IMR-90 (cell line): ENCODE measurements at regions not wholly inside any gene's neighbourhood (a gene's known extent, or its start where the extent isn't known, plus 50 kb on each side); places are given as distances from the start of the nearest gene placed in this dataset.

Experiments used
- ATAC-seq: fragments of 200-7000 bp; cut with Tn5 transposase; 2 replicates; pipeline ENCODE4 v1.9.1; 2020; ENCODE audit warnings: low read depth, mild to moderate bottlenecking, moderate library complexity
- BruUV-seq: library from RNA; stranded (reverse); fragments of 400-500 nt; replicated peaks from 2 replicates; lab custom pipeline; 2021; lab: Mats Ljungman, UMichigan
- CTCF ChIA-PET: fragments of 300-600 bp; formaldehyde crosslinking; extraction: SDS; loops from one replicate; lab custom pipeline; 2021; ENCODE audit warnings: antibody characterized with exemption; lab: Yijun Ruan, JAX
- POLR2A ChIA-PET: fragments of 300-600 bp; sonication (Branson Sonifier 250); formaldehyde crosslinking; loops from one replicate; lab custom pipeline; 2022; ENCODE audit warnings: antibody characterized with exemption; ENCODE audit not compliant: unreplicated experiment; lab: Charles Lee
- DNase-seq: peaks from one replicate; pipeline ENCODE4 v3.0.0; 2013
- H2AFZ ChIP-seq: replicated peaks from 2 replicates; pipeline ENCODE3; 2013; ENCODE audit warnings: low read length, mild to moderate bottlenecking; ENCODE audit not compliant: poor library complexity
- H2AK5ac ChIP-seq: 2 replicates; pipeline ENCODE4 v1.6.1; 2013; ENCODE audit warnings: low read depth, low read length, inconsistent platforms
- H2AK9ac ChIP-seq: replicated peaks from 2 replicates; pipeline ENCODE3; 2013; ENCODE audit warnings: mild to moderate bottlenecking, low read depth, low read length, moderate library complexity; ENCODE audit not compliant: poor library complexity
- H2BK120ac ChIP-seq: 2 replicates; pipeline ENCODE4 v1.6.1; 2013; ENCODE audit warnings: low read depth, low read length, inconsistent platforms
- H2BK15ac ChIP-seq: 3 replicates; pipeline ENCODE4 v1.6.1; 2013; ENCODE audit warnings: low read depth, low read length, inconsistent platforms
- H2BK20ac ChIP-seq: 2 replicates; pipeline ENCODE4 v1.6.1; 2013; ENCODE audit warnings: low read depth, mild to moderate bottlenecking, inconsistent platforms, low read length, moderate library complexity
- H2BK5ac ChIP-seq: 2 replicates; pipeline ENCODE4 v1.6.1; 2013; ENCODE audit warnings: mild to moderate bottlenecking, low read depth, low read length, inconsistent platforms; ENCODE audit not compliant: poor library complexity, severe bottlenecking
- H3K14ac ChIP-seq: replicated peaks from 2 replicates; pipeline ENCODE4 v1.6.1; 2013; ENCODE audit warnings: low read depth, low read length, inconsistent platforms
- H3K18ac ChIP-seq: 2 replicates; pipeline ENCODE4 v1.6.1; 2013; ENCODE audit warnings: low read depth, low read length, control low read depth
- H3K23ac ChIP-seq: 2 replicates; pipeline ENCODE4 v1.6.1; 2013; ENCODE audit warnings: low read depth, low read length, inconsistent platforms
- H3K27ac ChIP-seq: 2 replicates; pipeline ENCODE4 v1.5.1; 2013; ENCODE audit warnings: mild to moderate bottlenecking, control low read depth, low read length; ENCODE audit not compliant: insufficient read depth
- H3K27me3 ChIP-seq: 2 replicates; pipeline ENCODE4 v1.6.1; 2013; ENCODE audit warnings: low read length; ENCODE audit not compliant: control insufficient read depth, insufficient read depth
- H3K36me3 ChIP-seq: 2 replicates; pipeline ENCODE4 v1.6.1; 2013; ENCODE audit warnings: low read length, mixed read lengths; ENCODE audit not compliant: control insufficient read depth, insufficient read depth
- H3K4ac ChIP-seq: 2 replicates; pipeline ENCODE4 v1.6.1; 2013; ENCODE audit warnings: low read depth, low read length, inconsistent platforms
- H3K4me1 ChIP-seq: 2 replicates; pipeline ENCODE4 v1.6.1; 2013; ENCODE audit warnings: low read length, mixed read lengths; ENCODE audit not compliant: control insufficient read depth, insufficient read depth
- H3K4me2 ChIP-seq: 2 replicates; pipeline ENCODE4 v1.6.1; 2013; ENCODE audit warnings: low read depth, mild to moderate bottlenecking, control low read depth, low read length, moderate library complexity
- H3K4me3 ChIP-seq: 2 replicates; pipeline ENCODE4 v1.5.1; 2013; ENCODE audit warnings: low read depth, mild to moderate bottlenecking, control low read depth, low read length, moderate library complexity; ENCODE audit not compliant: insufficient read depth
- H3K56ac ChIP-seq: 2 replicates; pipeline ENCODE4 v1.6.1; 2013; ENCODE audit warnings: low read length, inconsistent platforms; ENCODE audit not compliant: insufficient read depth; ENCODE audit errors: extremely low read depth
- H3K79me1 ChIP-seq, 2 experiments: 2 replicates each; pipeline ENCODE4 v1.6.1; 2013; ENCODE audit warnings: low read length in 2 of 2, inconsistent platforms in 1 of 2, low read depth in 1 of 2
- H3K9ac ChIP-seq: 2 replicates; pipeline ENCODE4 v1.6.1; 2013; ENCODE audit warnings: low read depth, low read length, control low read depth
- H3K9me1 ChIP-seq: 2 replicates; pipeline ENCODE4 v1.6.1; 2013; ENCODE audit warnings: low read length, inconsistent platforms; ENCODE audit not compliant: insufficient read depth
- H3K9me3 ChIP-seq: 2 replicates; pipeline ENCODE4 v1.6.1; 2013; ENCODE audit warnings: low read length; ENCODE audit not compliant: control insufficient read depth, insufficient read depth
- H4K20me1 ChIP-seq: 2 replicates; pipeline ENCODE4 v1.6.1; 2013; ENCODE audit warnings: low read length, inconsistent platforms; ENCODE audit not compliant: insufficient read depth
- H4K5ac ChIP-seq: 2 replicates; pipeline ENCODE4 v1.6.1; 2013; ENCODE audit warnings: mild to moderate bottlenecking, low read depth, low read length, control low read depth
- H4K8ac ChIP-seq, 2 experiments: 2 replicates each; pipeline ENCODE4 v1.6.1; 2013; ENCODE audit warnings: low read depth in 2 of 2, low read length in 2 of 2, control low read depth in 1 of 2, inconsistent platforms in 1 of 2
- H4K91ac ChIP-seq: 2 replicates; pipeline ENCODE4 v1.6.1; 2013; ENCODE audit warnings: low read depth, low read length, inconsistent platforms; ENCODE audit not compliant: insufficient read depth
- BHLHE40 ChIP-seq: fragments of 150-350 bp; IDR thresholded peaks from 2 replicates; pipeline ENCODE4 v1.6.1; 2016; ENCODE audit warnings: mild to moderate bottlenecking, low read depth, low read length
- CEBPB ChIP-seq: IDR thresholded peaks from 2 replicates; pipeline ENCODE4 v1.6.1; 2012; ENCODE audit warnings: low read depth, low read length, improper control_type of control experiment
- CHD1 ChIP-seq: IDR thresholded peaks from 2 replicates; pipeline ENCODE4 v1.6.1; 2012; ENCODE audit warnings: low read depth, low read length, improper control_type of control experiment
- CTCF ChIP-seq: conservative IDR thresholded peaks from 2 replicates; pipeline ENCODE4 v1.5.1; 2012; ENCODE audit warnings: mild to moderate bottlenecking, low read depth, low read length, improper control_type of control experiment
- ELK1 ChIP-seq: fragments of 150-350 bp; IDR thresholded peaks from 2 replicates; pipeline ENCODE4 v1.6.1; 2016; ENCODE audit warnings: low read depth, mild to moderate bottlenecking, low read length, moderate library complexity, borderline replicate concordance
- FOS ChIP-seq: fragments of 150-350 bp; IDR thresholded peaks from 2 replicates; pipeline ENCODE4 v1.6.1; 2016; ENCODE audit warnings: low read depth, low read length
- MAFK ChIP-seq: IDR thresholded peaks from 2 replicates; pipeline ENCODE4 v1.6.1; 2012; ENCODE audit warnings: low read depth, low read length, improper control_type of control experiment
- MAZ ChIP-seq: IDR thresholded peaks from 2 replicates; pipeline ENCODE4 v1.6.1; 2012; ENCODE audit warnings: low read depth, mild to moderate bottlenecking, low read length, improper control_type of control experiment, moderate library complexity, borderline replicate concordance
- MXI1 ChIP-seq: IDR thresholded peaks from 2 replicates; pipeline ENCODE4 v1.6.1; 2012; ENCODE audit warnings: low read depth, mild to moderate bottlenecking, low read length, moderate library complexity, borderline replicate concordance
- NFE2L2 ChIP-seq: fragments of 150-350 bp; IDR thresholded peaks from 2 replicates; pipeline ENCODE4 v1.6.1; 2016; ENCODE audit warnings: low read depth, mild to moderate bottlenecking, low read length
- POLR2A ChIP-seq: IDR thresholded peaks from 2 replicates; pipeline ENCODE4 v1.6.1; 2012; ENCODE audit warnings: mild to moderate bottlenecking, low read depth, low read length
- RCOR1 ChIP-seq: IDR thresholded peaks from 2 replicates; pipeline ENCODE4 v1.6.1; 2012; ENCODE audit warnings: mild to moderate bottlenecking, low read length, improper control_type of control experiment; ENCODE audit not compliant: insufficient replicate concordance
- RFX5 ChIP-seq: IDR thresholded peaks from 2 replicates; pipeline ENCODE4 v1.8.0; 2012; ENCODE audit warnings: low read depth, mild to moderate bottlenecking, low read length, moderate library complexity
- SMC3 ChIP-seq: fragments of 150-350 bp; IDR thresholded peaks from 2 replicates; pipeline ENCODE4 v1.6.1; 2016; ENCODE audit warnings: low read depth, mild to moderate bottlenecking, antibody characterized with exemption, low read length, moderate library complexity
- USF2 ChIP-seq: fragments of 150-350 bp; IDR thresholded peaks from 2 replicates; pipeline ENCODE4 v1.6.1; 2017; ENCODE audit warnings: mild to moderate bottlenecking, antibody characterized with exemption, low read length, low read depth
- WGBS, 2 experiments: methylation state at CpG; one replicate each; pipeline versions ENCODE4 v1.1.5 to v1.1.7; 2013; ENCODE audit warnings: missing lambda C conversion rate in 2 of 2; ENCODE audit not compliant: insufficient read length in 1 of 2; ENCODE audit errors: extremely low coverage in 2 of 2; 5-methylcytosine and 5-hydroxymethylcytosine counted together
- dilution Hi-C: fragments of 300-500 bp; cut with HindIII; formaldehyde crosslinking; loops from one replicate; pipeline ENCODE4 v1.14.3; 2018; ENCODE audit warnings: low sequenced_read_pairs; ENCODE audit not compliant: unreplicated experiment
- in situ Hi-C: fragments of 300-500 bp; cut with MboI; formaldehyde crosslinking; loops from 3 replicates; pipeline ENCODE4 v1.14.3; 2019; ENCODE audit warnings: low sequenced_read_pairs, inconsistent platforms, mixed read lengths
- intact Hi-C: fragments of 100-400 bp; cut with micrococcal nuclease; formaldehyde crosslinking; loops from 2 replicates; pipeline ENCODE4 v1.10.0; 2022

- Histone ChIP-seq H3K36me3 (no peaks in the 10 kb centered on the region), H3K18ac (no peak overlapping the region), H2BK15ac (no peak overlapping the region), H3K79me1 (no peaks in the 10 kb centered on the region), H2BK5ac (no peak overlapping the region), H3K9ac (no peak overlapping the region), H2AFZ (no peak overlapping the region), H3K9me3 (no peaks in the 10 kb centered on the region), H3K27me3 (no peaks in the 10 kb centered on the region), H3K14ac (0 out of 2 replicates have a peak overlapping the region, but pooled peaks have one; percentile 7), H2AK9ac (no peak overlapping the region), H4K8ac (no peak overlapping the region), H4K20me1 (no peaks in the 10 kb centered on the region), H2BK120ac (no peak overlapping the region), H3K4me3 (no peak overlapping the region), H2BK20ac (no peak overlapping the region), H3K23ac (no peak overlapping the region), H3K56ac (no peak overlapping the region), H4K91ac (no peak overlapping the region), H3K4me1 (peaks cover 6% of the 10 kb centered on the region), H4K5ac (no peak overlapping the region), H3K27ac (no peak overlapping the region), H3K9me1 (no peaks in the 10 kb centered on the region), H3K4ac (no peak overlapping the region), H2AK5ac (peak overlapping the region; percentile 22; the same call in 1 of the 2 replicates), H3K4me2 (no peak overlapping the region)
- ATAC-seq (no peak), DNase-seq (no peak)
- TF ChIP-seq RFX5 (no peak), MXI1 (no peak), CEBPB (no peak), ELK1 (no peak), CTCF (no peak), POLR2A (no peak), MAFK (no peak), FOS (no peak), USF2 (no peak), SMC3 (no peak), BHLHE40 (no peak), CHD1 (no peak), NFE2L2 (no peak), RCOR1 (no peak), MAZ (no peak)
- 92 to 100% methylated on average over 1 to 2 of the region's 8 CpGs for WGBS, 2 experiments
- ChIA-PET POLR2A (no interaction called here), CTCF (interaction anchor here (0.6 kb wide), 1 partner anchor 684 kb away, joined by 3 read pairs; no protein-coding TSS in a partner anchor)
- intact Hi-C loops: loop anchor here (5.0 kb wide), 1 partner anchor 244 kb away; no protein-coding TSS in a partner anchor
- dilution Hi-C loops: no loop called here
- in situ Hi-C loops: no loop called here
- no TSS peak for BruUV-seq
Observed at GRCh38 chr6:14455876-14456648, 338.5 kb downstream of the CD83 start.
